Uterus (tissue), 2 donors: ENCODE measurements at regions not wholly inside any gene's neighbourhood (a gene's known extent, or its start where the extent isn't known, plus 50 kb on each side); places are given as distances from the start of the nearest gene placed in this dataset.

Experiments
- CTCF ChIP-seq, 4 experiments: fragments of 200-600 bp in 2 of 4; fragments of 450-650 bp in 2 of 4; sonication (generic) in 2 of 4; IDR thresholded peaks; one replicate each; pipeline ENCODE4 v1.5.1; 2016 to 2019; ENCODE audit warnings: antibody characterized with exemption in 4 of 4, mild to moderate bottlenecking in 2 of 4, moderate library complexity in 1 of 4
- POLR2A ChIP-seq, 2 donors: fragments of 450-650 bp; IDR thresholded peaks; one replicate each; pipeline ENCODE4 v1.6.1; 2016; ENCODE audit warnings: antibody characterized with exemption in 2 of 2, mild to moderate bottlenecking in 1 of 2, moderate library complexity in 1 of 2

GRCh38 chr19:27681972-27682371 lies 1531.0 kb downstream of the UQCRFS1 start:
- TF ChIP-seq CTCF (IDR thresholded peaks at IDR 0.05) = no peak
- no peak for TF ChIP-seq POLR2A (IDR thresholded peaks at IDR 0.05)
